ENCODE measurements at regions not wholly inside any gene's neighbourhood (a gene's known extent, or its start where the extent isn't known, plus 50 kb on each side); places are given as distances from the start of the nearest gene placed in this dataset.

DNA sequence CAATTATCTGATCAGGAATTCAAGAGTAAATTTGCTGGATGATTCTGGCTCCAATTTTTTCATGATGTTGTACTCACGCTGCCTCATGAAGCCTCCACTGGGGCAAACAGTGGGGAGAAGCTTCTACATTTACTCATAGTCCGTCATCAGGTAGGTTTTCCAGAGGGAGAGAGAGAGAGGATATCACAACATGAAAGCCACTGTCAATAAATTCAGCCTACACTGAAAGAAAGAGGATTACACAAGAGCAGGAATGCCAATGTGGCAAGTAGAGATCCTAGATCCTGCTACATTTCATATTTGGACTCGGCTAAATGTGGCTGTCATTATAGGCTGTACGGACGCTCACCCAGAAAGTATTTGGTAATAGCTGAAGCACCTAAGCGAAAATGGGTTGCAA, 819.9 kb downstream of the BRINP3 start:
- H3K27ac ChIP-seq (ENCODE audit: insufficient read depth, low read depth, low read length, poor library complexity, severe bottlenecking), result no peak overlapping the region
- H3K36me3 ChIP-seq (ENCODE audit: control insufficient read depth, insufficient read depth, low read length), result no peaks in the 10 kb centered on the region
- no peaks in the 10 kb centered on the region for H3K27me3 ChIP-seq (ENCODE audit: control insufficient read depth, insufficient read depth, low read length, poor library complexity, severe bottlenecking)
- no peaks in the 10 kb centered on the region for H3K9me3 ChIP-seq (ENCODE audit: control insufficient read depth, low read length)
- H3K4me1 ChIP-seq (ENCODE audit: control insufficient read depth, insufficient read depth, low read length), result no peaks in the 10 kb centered on the region
- no peak overlapping the region for H3K4me3 ChIP-seq (ENCODE audit: insufficient read depth, low read depth, low read length)
- WGBS, 2 experiments, result 82 to 85% methylated on average over 4 to 5 of the region's 6 CpGs

DNA sequence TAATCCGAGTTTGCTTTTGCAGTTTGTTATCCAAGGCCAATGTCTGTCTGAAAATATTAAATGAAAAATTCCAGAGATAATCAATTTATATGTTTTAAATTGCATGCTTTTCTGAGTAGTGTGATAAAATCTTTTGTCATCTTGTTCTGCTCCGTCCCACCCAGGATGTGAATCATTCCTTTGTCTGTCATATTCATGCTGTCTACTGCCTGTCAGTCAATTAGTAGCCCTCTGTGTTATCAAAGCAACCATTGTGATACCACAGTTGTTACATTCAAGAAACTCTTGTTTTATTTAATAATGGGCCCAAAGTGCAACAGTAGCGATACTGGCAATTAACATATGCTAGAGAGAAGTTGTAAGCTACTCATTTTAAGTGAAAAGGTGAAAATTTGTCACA, 819.3 kb downstream of the BRINP3 start:
- Histone ChIP-seq H3K4me1 (ENCODE audit: control insufficient read depth, insufficient read depth, low read length) (no peaks in the 10 kb centered on the region), H3K27ac (ENCODE audit: insufficient read depth, low read depth, low read length, poor library complexity, severe bottlenecking) (no peak overlapping the region), H3K27me3 (ENCODE audit: control insufficient read depth, insufficient read depth, low read length, poor library complexity, severe bottlenecking) (no peaks in the 10 kb centered on the region), H3K4me3 (ENCODE audit: insufficient read depth, low read depth, low read length) (no peak overlapping the region), H3K9me3 (ENCODE audit: control insufficient read depth, low read length) (no peaks in the 10 kb centered on the region), H3K36me3 (ENCODE audit: control insufficient read depth, insufficient read depth, low read length) (no peaks in the 10 kb centered on the region)
- 48 to 78% methylated on average over 2 to 3 of the region's 3 CpGs for WGBS, 2 experiments

DNA sequence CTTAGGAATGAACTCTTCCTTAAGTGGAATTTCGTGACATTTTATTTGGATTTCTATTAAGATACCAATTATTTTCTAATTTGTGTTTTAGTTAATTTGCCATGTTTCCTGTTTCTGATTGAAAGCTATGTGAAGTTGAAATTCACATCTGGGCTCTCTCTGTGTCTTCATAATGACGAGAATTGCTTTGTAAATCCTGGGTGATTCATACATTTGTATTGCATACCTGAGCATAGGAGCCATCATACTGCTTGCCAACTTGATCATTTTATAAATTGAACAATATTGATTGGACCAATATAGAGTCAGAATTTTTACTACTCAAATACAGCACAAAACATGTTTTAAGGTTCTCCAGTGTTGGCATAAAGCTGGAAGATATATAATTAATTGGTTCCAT, 817.9 kb downstream of the BRINP3 start:
- Histone ChIP-seq H3K9me3 (ENCODE audit: control insufficient read depth, low read length) (no peaks in the 10 kb centered on the region), H3K4me3 (ENCODE audit: insufficient read depth, low read depth, low read length) (no peak overlapping the region)
- 85 to 98% methylated on average over 1 to 2 of the region's 2 CpGs for WGBS, 2 experiments

DNA sequence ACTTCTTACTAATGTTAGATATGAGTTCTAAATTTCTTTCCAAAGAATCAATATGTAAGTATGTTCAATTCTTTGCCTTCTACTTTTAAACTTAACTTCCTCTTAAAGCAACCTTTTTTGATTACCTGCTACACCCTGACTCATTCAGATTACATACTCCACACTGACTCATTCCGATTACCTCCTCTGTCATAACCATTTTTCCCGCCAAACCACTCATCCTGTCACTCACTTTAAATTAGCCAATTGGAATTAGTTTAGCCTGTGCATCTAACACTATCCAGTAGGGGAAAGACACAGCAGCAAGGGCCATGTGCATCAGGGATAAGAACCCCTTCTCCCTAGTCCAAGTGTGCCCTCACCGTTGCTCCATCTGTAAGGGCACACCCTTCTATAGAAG, 815.5 kb downstream of the BRINP3 start:
- Histone ChIP-seq H3K27me3 (ENCODE audit: control insufficient read depth, insufficient read depth, low read length, poor library complexity, severe bottlenecking) (no peaks in the 10 kb centered on the region), H3K9me3 (ENCODE audit: control insufficient read depth, low read length) (no peaks in the 10 kb centered on the region), H3K27ac (ENCODE audit: insufficient read depth, low read depth, low read length, poor library complexity, severe bottlenecking) (no peak overlapping the region), H3K4me1 (ENCODE audit: control insufficient read depth, insufficient read depth, low read length) (no peaks in the 10 kb centered on the region), H3K36me3 (ENCODE audit: control insufficient read depth, insufficient read depth, low read length) (no peaks in the 10 kb centered on the region), H3K4me3 (ENCODE audit: insufficient read depth, low read depth, low read length) (no peak overlapping the region)
- 91 to 94% methylated on average over 3 of the region's 3 CpGs for WGBS, 2 experiments

More for the DNA sequence above, 817.9 kb downstream of the BRINP3 start:
- Histone ChIP-seq H3K36me3 (ENCODE audit: control insufficient read depth, insufficient read depth, low read length) (no peaks in the 10 kb centered on the region), H3K27me3 (ENCODE audit: control insufficient read depth, insufficient read depth, low read length, poor library complexity, severe bottlenecking) (no peaks in the 10 kb centered on the region), H3K4me1 (ENCODE audit: control insufficient read depth, insufficient read depth, low read length) (no peaks in the 10 kb centered on the region), H3K27ac (ENCODE audit: insufficient read depth, low read depth, low read length, poor library complexity, severe bottlenecking) (no peak overlapping the region)

DNA sequence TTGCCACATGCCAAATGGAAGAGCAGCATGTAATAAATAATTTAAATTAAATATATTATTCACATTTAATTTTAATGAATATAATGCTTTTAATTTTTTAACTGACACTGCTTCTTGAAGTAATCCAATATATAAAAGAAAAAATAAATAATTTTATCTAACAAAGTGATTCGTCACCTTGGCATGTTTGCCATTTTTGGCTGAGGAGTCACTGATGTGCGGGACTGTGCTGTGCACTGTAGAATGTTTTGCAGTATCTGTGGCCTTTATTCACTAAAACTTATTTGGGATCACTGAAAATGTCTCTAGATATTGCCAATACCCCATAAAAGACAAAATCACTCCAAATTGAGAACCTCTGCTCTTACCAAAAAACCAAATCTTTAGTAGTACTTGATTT, 807.8 kb downstream of the BRINP3 start:
- Histone ChIP-seq H3K4me1 (ENCODE audit: control insufficient read depth, insufficient read depth, low read length) (no peaks in the 10 kb centered on the region), H3K27ac (ENCODE audit: insufficient read depth, low read depth, low read length, poor library complexity, severe bottlenecking) (no peak overlapping the region), H3K9me3 (ENCODE audit: control insufficient read depth, low read length) (no peaks in the 10 kb centered on the region), H3K36me3 (ENCODE audit: control insufficient read depth, insufficient read depth, low read length) (no peaks in the 10 kb centered on the region), H3K27me3 (ENCODE audit: control insufficient read depth, insufficient read depth, low read length, poor library complexity, severe bottlenecking) (no peaks in the 10 kb centered on the region), H3K4me3 (ENCODE audit: insufficient read depth, low read depth, low read length) (no peak overlapping the region)
- 96 to 100% methylated on average over 2 of the region's 2 CpGs for WGBS, 2 experiments

DNA sequence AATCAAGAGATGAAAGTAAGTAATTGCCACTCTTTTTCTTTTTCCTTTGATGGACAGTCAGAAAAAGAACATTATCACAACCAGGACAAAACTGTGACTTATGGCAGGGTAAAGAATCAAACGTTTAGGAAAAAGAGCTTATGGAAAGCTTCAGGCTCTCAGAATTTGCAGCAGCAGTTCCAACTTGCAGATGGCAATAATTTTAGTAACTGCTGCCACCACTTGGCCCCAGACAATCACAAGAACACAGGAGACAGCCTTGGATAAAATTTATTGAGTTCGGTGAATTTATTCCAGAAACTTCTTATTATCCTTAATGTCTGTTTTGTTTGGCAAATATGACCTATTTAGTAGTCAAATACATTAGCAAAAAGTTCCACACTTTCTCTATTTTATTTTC, 804.4 kb downstream of the BRINP3 start:
- 80 to 82% methylated on average over 2 of the region's 2 CpGs for WGBS, 2 experiments
- no peak overlapping the region for H3K27ac ChIP-seq (ENCODE audit: insufficient read depth, low read depth, low read length, poor library complexity, severe bottlenecking)
- H3K4me1 ChIP-seq (ENCODE audit: control insufficient read depth, insufficient read depth, low read length), result no peaks in the 10 kb centered on the region
- H3K9me3 ChIP-seq (ENCODE audit: control insufficient read depth, low read length), result no peaks in the 10 kb centered on the region
- H3K27me3 ChIP-seq (ENCODE audit: control insufficient read depth, insufficient read depth, low read length, poor library complexity, severe bottlenecking), result no peaks in the 10 kb centered on the region
- no peak overlapping the region for H3K4me3 ChIP-seq (ENCODE audit: insufficient read depth, low read depth, low read length)
- H3K36me3 ChIP-seq (ENCODE audit: control insufficient read depth, insufficient read depth, low read length), result no peaks in the 10 kb centered on the region

DNA sequence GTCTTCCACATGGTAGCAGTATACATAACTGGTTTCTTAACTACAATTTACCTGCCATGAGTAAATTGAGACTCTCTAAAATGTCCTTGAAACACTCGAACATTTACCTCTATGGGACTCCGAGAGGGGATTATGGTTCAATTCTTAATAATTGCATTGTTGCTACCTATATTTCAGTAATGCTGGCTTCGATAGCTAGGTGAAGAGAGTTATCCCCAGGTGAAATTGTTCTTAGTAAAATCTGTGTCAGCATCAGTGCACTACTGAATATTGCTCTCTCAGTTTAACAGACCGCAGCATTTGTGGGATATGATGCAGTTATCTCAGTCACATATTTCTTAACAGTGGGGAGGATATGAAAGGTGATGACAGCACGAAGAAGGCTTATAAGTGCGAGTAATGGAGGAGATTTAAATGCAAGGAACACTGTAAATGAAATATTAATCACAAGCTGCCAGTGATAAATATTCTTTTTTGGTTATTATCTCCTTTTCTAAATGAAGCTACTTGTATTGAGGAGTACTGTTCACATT, 801.9 kb downstream of the BRINP3 start:
- Histone ChIP-seq H3K27ac (ENCODE audit: insufficient read depth, low read depth, low read length, poor library complexity, severe bottlenecking) (no peak overlapping the region), H3K27me3 (ENCODE audit: control insufficient read depth, insufficient read depth, low read length, poor library complexity, severe bottlenecking) (no peaks in the 10 kb centered on the region), H3K36me3 (ENCODE audit: control insufficient read depth, insufficient read depth, low read length) (no peaks in the 10 kb centered on the region), H3K4me3 (ENCODE audit: insufficient read depth, low read depth, low read length) (no peak overlapping the region), H3K9me3 (ENCODE audit: control insufficient read depth, low read length) (no peaks in the 10 kb centered on the region), H3K4me1 (ENCODE audit: control insufficient read depth, insufficient read depth, low read length) (no peaks in the 10 kb centered on the region)
- 90% methylated on average over 6 of the region's 6 CpGs for WGBS, 2 experiments

DNA sequence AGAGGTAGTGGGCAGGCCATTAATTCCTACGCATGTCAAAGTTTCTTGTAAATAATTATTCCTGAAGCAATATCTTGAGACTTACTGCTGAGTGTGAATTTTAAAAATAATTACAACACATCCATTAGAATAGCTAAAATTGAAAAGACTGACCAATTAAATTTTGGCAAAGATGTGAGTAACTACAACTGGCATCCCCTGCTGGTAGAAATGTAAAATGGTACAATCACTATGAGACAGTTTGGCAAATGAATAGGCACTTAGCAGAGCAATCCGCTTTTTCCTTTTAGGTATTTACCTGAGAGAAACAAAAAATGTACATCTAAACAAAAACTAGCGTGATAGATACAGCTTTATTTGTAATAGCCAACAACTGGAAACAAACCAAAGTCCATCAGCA, 798.9 kb downstream of the BRINP3 start:
- 85 to 93% methylated on average over 3 of the region's 3 CpGs for WGBS, 2 experiments
- Histone ChIP-seq H3K36me3 (ENCODE audit: control insufficient read depth, insufficient read depth, low read length) (no peaks in the 10 kb centered on the region), H3K27me3 (ENCODE audit: control insufficient read depth, insufficient read depth, low read length, poor library complexity, severe bottlenecking) (no peaks in the 10 kb centered on the region), H3K27ac (ENCODE audit: insufficient read depth, low read depth, low read length, poor library complexity, severe bottlenecking) (no peak overlapping the region), H3K4me1 (ENCODE audit: control insufficient read depth, insufficient read depth, low read length) (no peaks in the 10 kb centered on the region), H3K9me3 (ENCODE audit: control insufficient read depth, low read length) (no peaks in the 10 kb centered on the region), H3K4me3 (ENCODE audit: insufficient read depth, low read depth, low read length) (no peak overlapping the region)

DNA sequence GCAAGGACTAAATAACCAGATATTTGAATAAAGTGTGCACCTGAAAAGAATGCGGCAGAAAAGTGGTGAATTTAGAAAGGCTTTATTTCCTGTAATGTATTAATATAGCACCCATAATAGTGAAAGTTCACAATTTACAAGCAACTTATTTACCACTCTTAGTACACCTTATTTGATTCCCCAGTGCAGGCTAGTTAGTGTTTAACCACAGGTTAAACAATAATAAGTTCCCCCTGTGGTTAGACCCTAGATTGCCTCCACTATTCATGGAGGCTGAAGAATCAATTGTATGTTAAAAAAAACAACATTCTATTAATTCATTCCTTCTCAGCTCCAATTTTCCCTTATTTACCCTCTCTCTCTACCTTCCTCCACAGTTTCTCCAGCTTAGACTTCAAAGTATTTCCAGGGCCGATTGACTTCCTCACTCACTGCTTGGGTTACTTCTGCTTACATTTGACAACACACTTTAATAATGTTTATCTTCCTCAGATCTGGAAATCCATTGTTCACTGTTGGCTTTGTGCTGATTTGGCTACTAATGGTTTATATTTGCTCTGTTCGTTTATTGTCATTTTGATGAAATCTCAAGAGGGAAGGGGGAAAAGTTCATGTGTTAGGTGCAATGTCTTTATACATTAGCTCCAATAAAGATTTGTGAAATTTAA, 796.3 kb downstream of the BRINP3 start:
- Histone ChIP-seq H3K27me3 (ENCODE audit: control insufficient read depth, insufficient read depth, low read length, poor library complexity, severe bottlenecking) (no peaks in the 10 kb centered on the region), H3K36me3 (ENCODE audit: control insufficient read depth, insufficient read depth, low read length) (no peaks in the 10 kb centered on the region), H3K9me3 (ENCODE audit: control insufficient read depth, low read length) (no peaks in the 10 kb centered on the region), H3K4me3 (ENCODE audit: insufficient read depth, low read depth, low read length) (no peak overlapping the region), H3K4me1 (ENCODE audit: control insufficient read depth, insufficient read depth, low read length) (no peaks in the 10 kb centered on the region), H3K27ac (ENCODE audit: insufficient read depth, low read depth, low read length, poor library complexity, severe bottlenecking) (no peak overlapping the region)
- WGBS, 2 experiments, result 88 to 94% methylated on average over 2 to 3 of the region's 3 CpGs

DNA sequence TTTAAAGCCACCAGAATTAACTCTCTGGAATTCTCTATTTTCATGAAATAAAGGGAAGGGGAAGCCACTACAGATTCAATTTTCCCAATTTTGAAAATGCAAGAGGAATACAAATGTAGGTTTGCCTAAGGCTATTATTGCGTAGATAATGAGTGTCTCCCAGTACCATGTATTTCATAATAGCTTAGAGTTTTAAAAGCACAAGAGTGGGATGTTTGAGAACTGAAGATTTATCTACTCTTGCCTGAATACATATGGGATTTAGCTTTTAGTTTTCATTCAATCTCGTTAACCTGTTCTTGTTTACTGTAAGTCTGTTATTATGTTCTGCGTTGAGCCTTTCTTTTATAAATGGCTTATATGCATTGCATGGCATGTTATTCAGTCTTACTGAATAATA, 795.1 kb downstream of the BRINP3 start:
- WGBS, 2 experiments, result 91% methylated on average over 3 of the region's 3 CpGs; no CpG with 5 or more reads in 1 of the 2 experiments

More for the DNA sequence above, 795.1 kb downstream of the BRINP3 start:
- Histone ChIP-seq H3K27ac (ENCODE audit: insufficient read depth, low read depth, low read length, poor library complexity, severe bottlenecking) (no peak overlapping the region), H3K4me1 (ENCODE audit: control insufficient read depth, insufficient read depth, low read length) (no peaks in the 10 kb centered on the region), H3K36me3 (ENCODE audit: control insufficient read depth, insufficient read depth, low read length) (no peaks in the 10 kb centered on the region), H3K27me3 (ENCODE audit: control insufficient read depth, insufficient read depth, low read length, poor library complexity, severe bottlenecking) (no peaks in the 10 kb centered on the region), H3K9me3 (ENCODE audit: control insufficient read depth, low read length) (no peaks in the 10 kb centered on the region), H3K4me3 (ENCODE audit: insufficient read depth, low read depth, low read length) (no peak overlapping the region)
